GM18861 (cell line): ENCODE measurements at regions not wholly inside any gene's neighbourhood (a gene's known extent, or its start where the extent isn't known, plus 50 kb on each side); places are given as distances from the start of the nearest gene placed in this dataset.

Source experiments
- ATAC-seq: cut with Tn5 transposase; IDR thresholded peaks from one replicate; pipeline ENCODE4 v1.9.1; 2021; ENCODE audit not compliant: unreplicated experiment

- no peak for ATAC-seq
These were observed 265.2 kb upstream of the BOD1L1 start for GRCh38 chr4:13892739-13893105.

GRCh38 chr4:13893211-13893610 is 265.7 kb upstream of the BOD1L1 start:
- ATAC-seq, result no peak

- no peak for ATAC-seq
These were observed 266.5 kb upstream of the BOD1L1 start for GRCh38 chr4:13893987-13894386.

- ATAC-seq, result no peak
These were observed 273.3 kb upstream of the BOD1L1 start for GRCh38 chr4:13900780-13901179.

GRCh38 chr4:13902146-13902545 is 274.6 kb upstream of the BOD1L1 start:
- ATAC-seq, result no peak

- ATAC-seq, result no peak
These were observed 275.5 kb upstream of the BOD1L1 start for GRCh38 chr4:13903061-13903460.

- ATAC-seq, result no peak
These were observed 276.4 kb upstream of the BOD1L1 start for GRCh38 chr4:13903901-13904300.

GRCh38 chr4:13905543-13905942 is 278.0 kb upstream of the BOD1L1 start:
- ATAC-seq, result no peak

- no peak for ATAC-seq
These were observed 279.2 kb upstream of the BOD1L1 start for GRCh38 chr4:13906727-13907126.

- peak; percentile 42 for ATAC-seq
These were observed 279.8 kb upstream of the BOD1L1 start for GRCh38 chr4:13907255-13907751.

GRCh38 chr4:13908455-13908854 is 280.9 kb upstream of the BOD1L1 start:
- ATAC-seq, result no peak

- no peak for ATAC-seq
These were observed 283.0 kb upstream of the BOD1L1 start for GRCh38 chr4:13910556-13910955.

- ATAC-seq, result no peak
These were observed 283.7 kb upstream of the BOD1L1 start for GRCh38 chr4:13911256-13911655.

- no peak for ATAC-seq
These were observed 285.0 kb upstream of the BOD1L1 start for GRCh38 chr4:13912436-13912925.

GRCh38 chr4:13912966-13913365 is 285.4 kb upstream of the BOD1L1 start:
- ATAC-seq, result no peak

GRCh38 chr4:13917015-13917414 is 289.5 kb upstream of the BOD1L1 start:
- ATAC-seq, result no peak

- ATAC-seq, result no peak
These were observed 290.6 kb upstream of the BOD1L1 start for GRCh38 chr4:13918110-13918509.

GRCh38 chr4:13918991-13919441 is 291.5 kb upstream of the BOD1L1 start:
- no peak for ATAC-seq

GRCh38 chr4:13920111-13920875 is 292.8 kb upstream of the BOD1L1 start:
- ATAC-seq, result no peak

- ATAC-seq, result no peak
These were observed 293.4 kb upstream of the BOD1L1 start for GRCh38 chr4:13920901-13921300.

- no peak for ATAC-seq
These were observed 294.3 kb upstream of the BOD1L1 start for GRCh38 chr4:13921805-13922204.

GRCh38 chr4:13922459-13922858 is 294.9 kb upstream of the BOD1L1 start:
- ATAC-seq, result no peak
